ENCODE measurements at regions not wholly inside any gene's neighbourhood (a gene's known extent, or its start where the extent isn't known, plus 50 kb on each side); places are given as distances from the start of the nearest gene placed in this dataset.
A peak's percentile ranks its signal among the peaks of the same experiment; 100 is the strongest.
"Not testable (repeated sequence)": the region's sequence is repeated elsewhere in the genome, so short reads cannot be mapped to it uniquely, and the experiment has no call there.

- no peak for DNase-seq (ENCODE audit: low read depth)
Observed at GRCh38 chr1:8228253-8228652, 89.7 kb upstream of the SLC45A1 start.

- DNase-seq (ENCODE audit: low read depth), result not testable (repeated sequence)
Observed at GRCh38 chr1:8227674-8228073, 90.2 kb upstream of the SLC45A1 start.

GRCh38 chr1:8226747-8227146, 91.2 kb upstream of the SLC45A1 start:
- DNase-seq (ENCODE audit: low read depth), result no peak

DNA sequence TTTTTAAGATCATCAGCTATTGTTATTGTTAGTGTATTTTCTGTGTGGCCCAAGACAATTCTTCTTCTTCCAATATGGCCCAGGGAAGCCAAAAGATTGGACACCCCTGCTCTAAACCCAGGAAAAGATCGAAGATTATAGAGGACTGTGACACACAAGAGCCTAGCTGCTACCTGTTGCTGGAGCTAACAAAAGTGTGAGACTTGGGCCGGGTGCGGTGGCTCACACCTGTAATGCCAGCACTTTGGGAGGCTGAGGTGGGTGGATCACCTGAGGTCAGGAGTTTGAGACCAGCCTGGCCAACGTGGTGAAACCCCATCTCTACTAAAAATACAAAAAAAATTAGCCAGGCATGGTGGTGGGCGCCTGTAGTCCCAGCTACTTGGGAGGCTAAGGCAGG, 91.9 kb upstream of the SLC45A1 start:
- not testable (repeated sequence) for DNase-seq (ENCODE audit: low read depth)

GRCh38 chr1:8223526-8223925, 94.4 kb upstream of the SLC45A1 start:
- DNase-seq (ENCODE audit: low read depth), result no peak

- no peak for DNase-seq (ENCODE audit: low read depth)
Observed at GRCh38 chr1:8222789-8223188, 95.1 kb upstream of the SLC45A1 start.

GRCh38 chr1:8219530-8219929, 98.4 kb upstream of the SLC45A1 start:
- DNase-seq (ENCODE audit: low read depth), result no peak

DNA sequence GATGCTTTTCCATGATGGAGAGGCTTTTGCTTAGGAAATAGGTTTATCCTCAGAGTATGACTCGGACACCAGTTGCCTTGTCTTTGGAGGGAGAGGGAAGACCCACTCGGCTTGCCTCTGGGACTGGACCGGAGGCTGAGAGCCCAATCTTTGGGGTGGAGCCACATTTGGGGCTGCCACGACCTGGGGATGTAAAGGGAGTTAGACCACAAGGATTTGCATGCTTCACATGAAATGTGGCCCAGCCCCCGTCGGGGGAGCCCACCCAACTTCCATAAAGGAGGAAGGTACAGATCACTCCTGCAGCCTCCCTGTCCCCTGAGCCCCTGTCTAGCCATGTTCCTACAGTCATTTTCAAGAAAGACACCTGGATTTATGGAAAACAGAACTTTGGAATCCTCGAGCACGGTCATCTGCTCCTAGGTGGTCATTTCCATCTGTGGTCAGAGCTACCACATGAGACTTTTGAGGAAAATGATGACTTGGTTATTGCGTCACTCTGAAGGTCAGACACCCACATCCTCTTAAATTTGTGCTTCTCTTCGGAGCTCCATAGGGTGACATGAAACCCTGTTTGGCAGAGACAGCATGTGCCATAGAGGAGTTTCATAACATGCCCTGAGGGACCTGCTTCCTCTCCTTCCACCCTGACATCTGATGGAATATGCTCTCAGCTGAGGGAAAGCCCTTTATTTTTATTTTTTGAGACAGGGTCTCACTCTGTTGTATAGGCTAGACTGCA, 99.4 kb upstream of the SLC45A1 start:
- DNase-seq (ENCODE audit: low read depth), result no peak

- DNase-seq (ENCODE audit: low read depth), result no peak
Observed at GRCh38 chr1:8217809-8218208, 100.1 kb upstream of the SLC45A1 start.

- no peak for DNase-seq (ENCODE audit: low read depth)
Observed at GRCh38 chr1:8217011-8217711, 100.8 kb upstream of the SLC45A1 start.

GRCh38 chr1:8216005-8216404, 101.9 kb upstream of the SLC45A1 start:
- DNase-seq (ENCODE audit: low read depth), result no peak

DNA sequence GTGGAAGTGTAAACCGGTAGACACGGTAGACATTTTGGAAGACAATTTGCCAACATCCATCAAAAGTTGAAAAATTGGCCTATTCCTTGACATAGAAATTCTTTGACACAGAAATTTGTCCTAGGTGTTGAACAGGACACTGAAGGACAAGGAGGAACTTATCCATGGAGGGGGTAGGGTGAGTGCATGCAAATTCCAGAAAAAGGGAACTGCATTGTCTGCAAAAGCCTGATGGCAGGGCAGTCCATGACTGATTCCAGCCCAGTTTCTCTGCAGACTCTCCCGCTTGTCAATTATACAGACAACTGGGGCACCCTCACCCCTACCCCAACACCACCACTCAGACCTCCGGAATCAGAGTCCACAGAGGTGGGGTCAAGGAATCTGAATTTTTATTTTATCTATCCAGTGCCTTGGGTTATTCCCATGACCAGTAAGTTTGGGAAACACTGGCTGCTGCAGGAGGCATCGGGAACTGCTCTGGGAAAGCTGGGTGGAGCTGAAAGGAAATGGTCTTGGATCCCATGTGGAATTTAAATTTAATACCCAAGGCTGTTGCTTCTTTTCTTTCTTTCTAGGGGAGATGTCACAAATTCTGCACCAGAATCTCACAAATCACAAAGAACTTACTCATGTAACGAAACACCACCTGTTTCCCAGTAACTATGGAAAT, 103.3 kb upstream of the SLC45A1 start:
- DNase-seq (ENCODE audit: low read depth), result no peak

- no peak for DNase-seq (ENCODE audit: low read depth)
Observed at GRCh38 chr1:8213676-8214075, 104.2 kb upstream of the SLC45A1 start.

DNA sequence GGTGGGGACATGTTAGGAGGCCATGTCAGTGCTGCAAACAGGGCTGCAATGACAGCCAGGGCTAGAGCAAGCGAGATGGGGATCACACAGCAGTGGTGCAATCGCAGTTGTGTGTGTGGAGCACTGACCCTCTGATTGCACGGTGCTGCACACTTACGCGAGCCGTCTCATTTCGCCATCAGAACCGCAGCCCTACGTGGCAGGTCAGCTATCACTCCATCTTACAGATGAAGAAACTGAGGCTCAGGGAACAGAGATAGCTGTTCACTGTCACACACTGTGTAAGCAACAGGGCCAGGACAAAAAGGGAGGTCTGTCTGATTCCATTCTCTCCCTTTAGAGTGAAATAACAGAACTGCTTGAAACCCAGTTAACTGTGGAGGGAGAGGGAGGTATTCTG, 104.8 kb upstream of the SLC45A1 start:
- no peak for DNase-seq (ENCODE audit: low read depth)

- DNase-seq (ENCODE audit: low read depth), result no peak
Observed at GRCh38 chr1:8212580-8213031, 105.3 kb upstream of the SLC45A1 start.

DNA sequence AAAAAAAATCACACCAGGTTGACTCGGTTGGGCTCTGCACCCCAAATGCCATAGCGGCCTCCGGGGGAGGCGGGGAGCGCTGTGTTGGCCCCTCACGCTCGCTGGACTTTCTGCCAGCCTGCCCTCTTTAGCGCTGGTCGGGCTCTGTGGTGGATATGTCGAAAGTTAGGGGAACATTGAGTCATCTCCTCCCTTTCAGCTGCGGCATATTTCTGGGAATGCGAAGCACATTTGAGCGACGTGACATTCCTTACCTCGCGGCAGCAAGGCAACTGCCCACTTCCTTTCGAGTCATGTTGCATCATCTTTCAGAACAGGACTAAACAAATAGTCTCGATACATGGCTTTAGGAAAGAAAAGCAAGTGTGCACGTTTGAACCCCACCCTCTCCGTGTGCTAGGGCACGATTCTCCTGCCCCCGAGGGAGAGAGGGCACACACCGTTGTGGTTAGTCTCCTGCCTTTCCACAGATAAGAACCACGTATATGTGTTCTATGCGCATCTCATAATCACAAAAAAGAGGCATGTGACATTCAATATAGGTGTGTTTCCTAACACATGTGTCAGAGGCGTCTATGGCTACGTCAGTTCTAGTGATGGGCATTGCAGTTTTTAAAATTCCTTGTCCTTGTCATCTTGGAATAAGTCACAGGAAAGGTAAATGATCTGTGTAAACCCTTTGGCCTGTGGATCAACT, 105.9 kb upstream of the SLC45A1 start:
- peak; percentile 95 for DNase-seq (ENCODE audit: low read depth)

- DNase-seq (ENCODE audit: low read depth), result no peak
Observed at GRCh38 chr1:8211251-8211882, 106.5 kb upstream of the SLC45A1 start.

GRCh38 chr1:8207202-8207601, 110.7 kb upstream of the SLC45A1 start:
- no peak for DNase-seq (ENCODE audit: low read depth)

- no peak for DNase-seq (ENCODE audit: low read depth)
Observed at GRCh38 chr1:8206391-8206790, 111.5 kb upstream of the SLC45A1 start.

DNA sequence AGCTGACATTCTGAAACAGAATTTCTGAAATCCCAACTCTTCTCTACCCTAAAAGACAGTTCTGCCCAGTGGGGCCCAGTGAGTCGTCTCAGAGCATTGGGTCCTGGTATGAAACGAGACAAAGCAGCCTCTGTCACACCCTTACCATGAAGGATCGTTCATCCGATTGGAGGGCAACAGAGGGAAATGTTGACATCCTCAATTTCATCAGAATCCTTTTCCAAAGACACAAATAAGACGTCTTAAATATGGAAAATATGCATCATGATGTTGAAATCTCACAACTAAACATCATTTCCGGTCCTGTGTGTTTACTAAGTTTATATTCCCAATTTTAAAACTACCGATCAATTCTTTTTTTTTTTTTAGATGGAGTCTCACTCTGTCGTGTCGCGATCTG, 112.1 kb upstream of the SLC45A1 start:
- DNase-seq (ENCODE audit: low read depth), result no peak

GRCh38 chr1:8204826-8205225, 113.1 kb upstream of the SLC45A1 start:
- peak; percentile 22 for DNase-seq (ENCODE audit: low read depth)

DNA sequence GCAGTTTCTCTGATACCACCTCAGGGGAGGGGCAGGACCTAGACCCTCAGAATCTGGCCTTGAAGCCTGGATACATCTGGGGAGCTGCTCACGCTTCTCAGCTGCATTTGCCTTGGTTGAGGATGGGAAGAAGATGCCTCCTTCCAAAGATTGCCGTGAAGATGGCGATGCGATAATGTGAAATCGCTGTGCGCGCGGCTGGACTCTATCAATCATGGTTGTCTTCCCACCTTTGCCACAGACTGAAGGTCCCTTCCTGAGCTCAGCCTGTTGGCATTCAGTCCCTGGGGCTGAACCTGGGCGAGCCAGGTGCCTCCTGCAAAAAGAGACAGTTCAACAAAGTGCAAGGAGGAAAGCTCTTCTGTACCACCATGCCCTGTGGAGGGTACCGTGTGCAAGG, 114.4 kb upstream of the SLC45A1 start:
- no peak for DNase-seq (ENCODE audit: low read depth)
